ENCODE measurements at regions not wholly inside any gene's neighbourhood (a gene's known extent, or its start where the extent isn't known, plus 50 kb on each side); places are given as distances from the start of the nearest gene placed in this dataset.

DNA sequence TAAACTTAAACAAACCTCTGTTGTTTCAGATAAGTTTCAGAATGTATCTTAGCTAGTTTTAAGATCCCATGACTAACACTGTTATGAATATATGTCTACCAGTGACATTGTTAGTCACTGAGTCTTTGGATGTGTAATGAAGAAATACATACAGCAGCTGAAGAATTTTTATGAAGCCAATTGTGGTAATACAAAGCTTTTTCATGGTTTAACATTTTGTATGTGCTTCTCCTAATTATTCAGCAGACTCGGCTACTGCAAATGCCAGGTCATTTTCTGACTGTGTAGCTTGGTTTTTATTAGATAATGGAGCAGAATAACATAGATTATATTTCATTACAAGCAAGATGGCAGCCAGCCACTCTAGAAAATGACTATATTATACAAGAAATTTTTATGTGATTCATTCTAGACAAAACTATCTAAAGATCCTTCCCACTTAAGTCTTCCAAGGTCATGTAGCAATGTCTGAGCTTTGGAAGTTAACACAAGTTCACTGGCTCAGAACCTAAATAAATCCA is 147.8 kb downstream of the TNFSF18 start:
- TF ChIP-seq, protein P1, sequence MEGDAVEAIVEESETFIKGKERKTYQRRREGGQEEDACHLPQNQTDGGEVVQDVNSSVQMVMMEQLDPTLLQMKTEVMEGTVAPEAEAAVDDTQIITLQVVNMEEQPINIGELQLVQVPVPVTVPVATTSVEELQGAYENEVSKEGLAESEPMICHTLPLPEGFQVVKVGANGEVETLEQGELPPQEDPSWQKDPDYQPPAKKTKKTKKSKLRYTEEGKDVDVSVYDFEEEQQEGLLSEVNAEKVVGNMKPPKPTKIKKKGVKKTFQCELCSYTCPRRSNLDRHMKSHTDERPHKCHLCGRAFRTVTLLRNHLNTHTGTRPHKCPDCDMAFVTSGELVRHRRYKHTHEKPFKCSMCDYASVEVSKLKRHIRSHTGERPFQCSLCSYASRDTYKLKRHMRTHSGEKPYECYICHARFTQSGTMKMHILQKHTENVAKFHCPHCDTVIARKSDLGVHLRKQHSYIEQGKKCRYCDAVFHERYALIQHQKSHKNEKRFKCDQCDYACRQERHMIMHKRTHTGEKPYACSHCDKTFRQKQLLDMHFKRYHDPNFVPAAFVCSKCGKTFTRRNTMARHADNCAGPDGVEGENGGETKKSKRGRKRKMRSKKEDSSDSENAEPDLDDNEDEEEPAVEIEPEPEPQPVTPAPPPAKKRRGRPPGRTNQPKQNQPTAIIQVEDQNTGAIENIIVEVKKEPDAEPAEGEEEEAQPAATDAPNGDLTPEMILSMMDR (conservative IDR thresholded peaks at IDR 0.05): no peak
- no peak overlapping the region for H3K9ac ChIP-seq (ENCODE audit: extremely low read depth, insufficient read length, low read length)

More for the DNA sequence above, 147.8 kb downstream of the TNFSF18 start:
- Mint-ChIP-seq H3K4me3 (no peak overlapping the region), H3K9me3 (peaks cover 6 to 7% of the 10 kb centered on the region in 2 experiments; a peak in 3 of 5 replicates), H3K27ac (no peak overlapping the region), H3K36me3 (ENCODE audit: insufficient read depth in 1 of 3, low read depth in 3 of 3) (peaks cover 0 to 7% (median 0%) of the 10 kb centered on the region in 3 experiments; a peak in 2 of 7 replicates), H3K27me3 (ENCODE audit: low read depth) (no peaks in the 10 kb centered on the region), H3K4me1 (peaks cover 0 to 6% of the 10 kb centered on the region in 2 experiments; a peak in 1 of 4 replicates)
- Histone ChIP-seq H4K91ac (ENCODE audit: insufficient read length, low read depth, low read length) (no peak overlapping the region), H4K20me1 (ENCODE audit: control insufficient read depth, insufficient read depth, insufficient read length) (no peaks in the 10 kb centered on the region), H3T11ph (ENCODE audit: low read length) (no peak overlapping the region), H2BK5ac (ENCODE audit: insufficient read length, low read length) (no peak overlapping the region), H2BK120ac (ENCODE audit: low read depth, low read length, poor library complexity, severe bottlenecking) (no peak overlapping the region), H3K14ac (ENCODE audit: insufficient read depth, low read length) (no peak overlapping the region), H3K9me3 (ENCODE audit: control insufficient read depth, low read depth, low read length) (no peaks in the 10 kb centered on the region), H3K4ac (ENCODE audit: low read depth, low read length) (no peak overlapping the region), H2BK12ac (ENCODE audit: insufficient read length, low read depth, low read length) (no peak overlapping the region), H2BK20ac (ENCODE audit: low read depth, low read length, poor library complexity, severe bottlenecking) (no peak overlapping the region), H3K27me3 (ENCODE audit: insufficient read depth, low read length) (no peaks in the 10 kb centered on the region), H3K56ac (ENCODE audit: insufficient read length, low read depth, low read length) (no peak overlapping the region), H3K23me2 (ENCODE audit: insufficient read length, low read depth, low read length, poor library complexity, severe bottlenecking) (no peaks in the 10 kb centered on the region), H3K4me2 (ENCODE audit: insufficient read depth, insufficient read length, low read length) (no peak overlapping the region), H2BK15ac (ENCODE audit: low read depth, low read length) (no peak overlapping the region), H4K5ac (ENCODE audit: insufficient read length, low read depth, low read length) (no peak overlapping the region), H3K27ac (ENCODE audit: insufficient read length, low read depth, low read length) (no peak overlapping the region), H3K23ac (ENCODE audit: insufficient read length, low read depth, low read length) (no peak overlapping the region), H2AK5ac (ENCODE audit: insufficient read length, low read length) (no peak overlapping the region), H3K79me2 (ENCODE audit: insufficient read depth, low read length) (no peaks in the 10 kb centered on the region), H3K4me1 (ENCODE audit: insufficient read depth, low read length) (no peaks in the 10 kb centered on the region), H4K8ac (replicated peaks; ENCODE audit: insufficient read length, low read depth, low read length) (no peak overlapping the region), H3K18ac (ENCODE audit: insufficient read length, low read depth, low read length) (no peak overlapping the region), H2AFZ (ENCODE audit: low read length) (no peak overlapping the region), H3K79me1 (ENCODE audit: insufficient read depth, low read depth, low read length, poor library complexity, severe bottlenecking) (no peaks in the 10 kb centered on the region)
- no CpG with 5 or more reads among the region's 1 CpG for WGBS (ENCODE audit: extremely low coverage, insufficient read length, low lambda C conversion rate)
- no peak for DNase-seq

All from H9 (cell line).